ENCODE measurements at regions not wholly inside any gene's neighbourhood (a gene's known extent, or its start where the extent isn't known, plus 50 kb on each side); places are given as distances from the start of the nearest gene placed in this dataset. TPM values are rescaled to one million over a fixed set of nuclear protein-coding genes. Genes with fewer than 3 reads are reported as not detected.

DNA sequence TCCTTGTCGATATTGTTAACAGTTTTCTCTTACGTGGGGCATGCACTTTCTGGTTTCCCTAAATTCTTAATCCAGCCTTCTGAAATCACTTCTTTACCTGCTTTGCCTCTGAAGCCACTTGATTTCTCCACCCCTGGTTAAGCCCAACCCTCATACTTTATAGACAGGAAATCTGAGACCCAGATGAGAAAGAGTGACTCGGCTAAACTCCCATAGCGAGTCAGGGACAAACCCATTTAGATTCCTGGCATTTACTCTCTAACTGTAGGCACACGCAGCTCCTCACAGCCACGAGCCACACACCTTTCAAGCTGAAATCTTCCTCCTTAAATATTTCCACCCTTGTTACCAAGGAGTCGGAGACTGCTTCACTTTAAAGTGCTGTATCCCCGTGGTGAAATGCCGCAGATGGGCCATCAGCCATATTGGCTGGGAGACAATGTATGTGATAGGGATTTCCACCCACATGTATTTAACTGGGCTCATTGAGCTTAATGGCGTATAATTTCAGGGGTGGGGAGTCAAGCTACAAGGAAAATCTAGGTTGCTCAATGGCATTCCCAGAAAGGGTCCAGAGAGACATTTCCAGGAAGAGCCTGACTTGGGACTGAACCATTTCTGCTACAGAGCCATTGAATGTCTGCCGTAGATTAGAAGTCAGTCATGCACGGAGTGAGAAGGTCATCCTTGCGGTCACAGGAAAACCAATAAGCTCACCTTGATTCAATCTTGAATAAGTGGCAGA, 49.9 kb upstream of the GRK3 start:
- no peak for DNase-seq (ENCODE audit: low spot score)
- peaks cover 0 to 2% (median 0%) of the 10 kb centered on the region in 4 donors for H3K9me3 ChIP-seq (ENCODE audit: control insufficient read depth in 4 of 4, low read length in 3 of 4)
- H3K36me3 ChIP-seq (ENCODE audit: control insufficient read depth in 4 of 4, insufficient read depth in 3 of 4, low read depth in 1 of 4, low read length in 3 of 4), result peaks cover 0 to 3% (median 0%) of the 10 kb centered on the region in 4 donors
- H3K27me3 ChIP-seq (ENCODE audit: control insufficient read depth in 4 of 4, insufficient read depth in 4 of 4, low read length in 3 of 4), result no peaks in the 10 kb centered on the region
- no peaks in the 10 kb centered on the region for H3K4me1 ChIP-seq (ENCODE audit: control insufficient read depth in 4 of 4, insufficient read depth in 4 of 4, low read length in 3 of 4)
- no peak overlapping the region for H3K9ac ChIP-seq (ENCODE audit: low read depth in 1 of 2, low read length in 2 of 2)
- no peak overlapping the region for H3K27ac ChIP-seq (ENCODE audit: low read depth in 1 of 2, low read length in 2 of 2)
- WGBS, result 88% methylated on average over 13 of the region's 13 CpGs
- H3K4me3 ChIP-seq (ENCODE audit: low read depth in 1 of 3, low read length in 3 of 3), result no peak overlapping the region
- TF ChIP-seq HNF4A (conservative IDR thresholded peaks at IDR 0.05), result no peak
- no peak for TF ChIP-seq JUND (IDR thresholded peaks at IDR 0.05)
- no peak for TF ChIP-seq RXRA (IDR thresholded peaks at IDR 0.05)
- no peak for TF ChIP-seq FOXA2 (IDR thresholded peaks at IDR 0.05)

Small RNAs in the stretch of these regions (small RNA-seq; reads per million reads assigned to genes)
- gene IGLL3P, result not detected
- gene MIR6817, result not detected
